ENCODE measurements at regions not wholly inside any gene's neighbourhood (a gene's known extent, or its start where the extent isn't known, plus 50 kb on each side); places are given as distances from the start of the nearest gene placed in this dataset.

DNA sequence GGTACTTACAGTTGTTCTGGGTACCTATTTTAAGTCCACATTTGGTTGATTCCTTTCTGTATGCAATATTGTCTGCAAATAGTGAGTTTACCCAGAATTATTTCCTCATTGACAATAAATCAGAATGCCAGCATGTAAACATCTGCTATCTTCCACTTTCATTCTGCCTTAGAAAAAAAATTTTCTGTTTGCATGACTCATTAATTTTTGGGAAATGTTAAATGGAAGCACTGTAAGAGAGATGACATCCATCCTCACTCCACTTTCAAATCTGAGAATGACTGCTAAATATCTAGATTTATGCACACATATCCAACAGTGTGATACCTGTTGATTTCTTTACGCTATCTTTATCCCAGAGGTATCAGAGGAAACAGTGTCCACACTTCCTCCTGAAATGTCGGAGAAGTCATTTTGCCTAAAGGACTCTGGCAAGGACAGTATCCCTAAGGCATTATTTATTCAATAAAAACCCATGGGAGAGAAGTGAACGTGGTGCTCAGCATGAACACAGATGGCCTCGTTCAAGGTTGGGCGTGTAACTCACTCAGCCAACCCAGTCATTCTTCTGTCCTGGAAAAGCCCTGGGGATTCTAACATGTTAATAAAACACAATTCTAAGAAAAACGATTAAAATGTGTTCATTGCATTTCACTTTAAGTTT lies 780.9 kb downstream of the QKI start:
- H2AFZ ChIP-seq (ENCODE audit: low read depth, low read length, severe bottlenecking), result no peak overlapping the region
- H3K9ac ChIP-seq (ENCODE audit: low read length), result no peak overlapping the region
- H3K79me2 ChIP-seq (ENCODE audit: insufficient read depth, low read length), result no peaks in the 10 kb centered on the region
- no peaks in the 10 kb centered on the region for H3F3A ChIP-seq (ENCODE audit: insufficient read depth)
- no peak overlapping the region for H3K4me3 ChIP-seq (ENCODE audit: insufficient read depth, low read length, poor library complexity, severe bottlenecking)
- no peak for TF ChIP-seq EZH2phosphoT487 (conservative IDR thresholded peaks at IDR 0.05; ENCODE audit: low read length)
- TF ChIP-seq, protein P1, sequence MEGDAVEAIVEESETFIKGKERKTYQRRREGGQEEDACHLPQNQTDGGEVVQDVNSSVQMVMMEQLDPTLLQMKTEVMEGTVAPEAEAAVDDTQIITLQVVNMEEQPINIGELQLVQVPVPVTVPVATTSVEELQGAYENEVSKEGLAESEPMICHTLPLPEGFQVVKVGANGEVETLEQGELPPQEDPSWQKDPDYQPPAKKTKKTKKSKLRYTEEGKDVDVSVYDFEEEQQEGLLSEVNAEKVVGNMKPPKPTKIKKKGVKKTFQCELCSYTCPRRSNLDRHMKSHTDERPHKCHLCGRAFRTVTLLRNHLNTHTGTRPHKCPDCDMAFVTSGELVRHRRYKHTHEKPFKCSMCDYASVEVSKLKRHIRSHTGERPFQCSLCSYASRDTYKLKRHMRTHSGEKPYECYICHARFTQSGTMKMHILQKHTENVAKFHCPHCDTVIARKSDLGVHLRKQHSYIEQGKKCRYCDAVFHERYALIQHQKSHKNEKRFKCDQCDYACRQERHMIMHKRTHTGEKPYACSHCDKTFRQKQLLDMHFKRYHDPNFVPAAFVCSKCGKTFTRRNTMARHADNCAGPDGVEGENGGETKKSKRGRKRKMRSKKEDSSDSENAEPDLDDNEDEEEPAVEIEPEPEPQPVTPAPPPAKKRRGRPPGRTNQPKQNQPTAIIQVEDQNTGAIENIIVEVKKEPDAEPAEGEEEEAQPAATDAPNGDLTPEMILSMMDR (IDR thresholded peaks at IDR 0.05; ENCODE audit: insufficient read depth, low read length, poor library complexity, severe bottlenecking), result no peak
- 0 out of 2 replicates have a peak, but pooled peaks cover 2% of the 10 kb centered on the region for H3K27me3 ChIP-seq (ENCODE audit: low read length)
- no peaks in the 10 kb centered on the region for H3K9me2 ChIP-seq (replicated peaks; ENCODE audit: insufficient read depth, low read length)
- H3K9me3 ChIP-seq (ENCODE audit: insufficient read depth, low read length), result no peaks in the 10 kb centered on the region
- no peaks in the 10 kb centered on the region for H4K20me1 ChIP-seq (ENCODE audit: low read depth, low read length)
- H3K4me2 ChIP-seq (ENCODE audit: low read depth, low read length, poor library complexity, severe bottlenecking), result no peak overlapping the region
- no peak overlapping the region for H3K27ac ChIP-seq (ENCODE audit: low read depth, low read length)
- H3K36me3 ChIP-seq (ENCODE audit: low read length), result no peaks in the 10 kb centered on the region

DNA sequence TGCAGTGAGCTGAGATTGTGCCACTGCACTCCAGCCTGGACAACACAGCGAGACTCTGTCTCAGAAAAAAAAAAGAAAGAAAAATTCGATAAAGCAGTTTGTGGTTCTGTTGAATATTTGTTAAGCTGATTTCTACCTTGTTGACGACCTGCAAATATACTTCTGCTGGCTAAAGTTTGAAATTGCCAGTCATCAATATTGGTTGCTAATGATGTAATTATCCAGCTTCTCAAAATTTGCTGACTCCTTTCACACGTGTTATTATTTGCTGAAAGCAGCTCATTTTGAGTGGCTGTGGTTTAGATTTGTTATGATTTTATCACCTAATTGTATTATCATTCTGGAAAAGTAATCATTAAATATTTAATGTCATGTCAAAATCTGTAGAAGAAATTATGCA lies 774.3 kb downstream of the QKI start:
- Histone ChIP-seq H3K36me3 (ENCODE audit: low read length) (no peaks in the 10 kb centered on the region), H4K20me1 (ENCODE audit: low read depth, low read length) (no peaks in the 10 kb centered on the region), H3K79me2 (ENCODE audit: insufficient read depth, low read length) (no peaks in the 10 kb centered on the region), H3K4me3 (ENCODE audit: insufficient read depth, low read length, poor library complexity, severe bottlenecking) (no peak overlapping the region), H3F3A (ENCODE audit: insufficient read depth) (no peaks in the 10 kb centered on the region), H2AFZ (ENCODE audit: low read depth, low read length, severe bottlenecking) (no peak overlapping the region), H3K27me3 (ENCODE audit: low read length) (0 out of 2 replicates have a peak, but pooled peaks cover 2% of the 10 kb centered on the region), H3K27ac (ENCODE audit: low read depth, low read length) (no peak overlapping the region), H3K9me3 (ENCODE audit: insufficient read depth, low read length) (no peaks in the 10 kb centered on the region), H3K4me2 (ENCODE audit: low read depth, low read length, poor library complexity, severe bottlenecking) (no peak overlapping the region), H3K9me2 (replicated peaks; ENCODE audit: insufficient read depth, low read length) (no peaks in the 10 kb centered on the region), H3K9ac (ENCODE audit: low read length) (no peak overlapping the region)
- TF ChIP-seq, protein P1 (IDR thresholded peaks at IDR 0.05; ENCODE audit: insufficient read depth, low read length, poor library complexity, severe bottlenecking), result no peak
- no peak for TF ChIP-seq EZH2phosphoT487 (conservative IDR thresholded peaks at IDR 0.05; ENCODE audit: low read length)

DNA sequence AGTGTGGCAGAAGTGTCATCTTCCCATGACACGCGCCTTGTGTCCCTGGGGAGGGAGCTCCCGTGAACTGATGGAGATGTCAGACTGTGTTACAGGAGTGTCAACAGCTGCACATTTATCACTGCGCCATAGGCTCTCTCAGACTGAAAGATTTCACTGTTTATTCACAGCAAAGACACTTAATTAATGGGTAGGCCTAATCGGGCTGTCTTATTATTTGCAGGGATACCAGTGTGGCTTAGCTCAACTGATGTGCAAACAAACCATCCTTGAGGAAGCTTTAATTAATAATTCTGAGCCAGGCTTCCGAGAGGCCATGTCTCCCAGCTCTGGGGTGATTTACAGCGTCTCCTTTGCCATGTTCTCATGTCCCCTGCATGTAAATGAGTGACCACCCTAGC lies 771.0 kb downstream of the QKI start:
- H3K9ac ChIP-seq (ENCODE audit: low read length), result no peak overlapping the region
- H3K4me3 ChIP-seq (ENCODE audit: insufficient read depth, low read length, poor library complexity, severe bottlenecking), result no peak overlapping the region
- no peak overlapping the region for H3K4me2 ChIP-seq (ENCODE audit: low read depth, low read length, poor library complexity, severe bottlenecking)
- H3K27ac ChIP-seq (ENCODE audit: low read depth, low read length), result no peak overlapping the region
- TF ChIP-seq, protein P1 (IDR thresholded peaks at IDR 0.05; ENCODE audit: insufficient read depth, low read length, poor library complexity, severe bottlenecking), result no peak
- TF ChIP-seq EZH2phosphoT487 (conservative IDR thresholded peaks at IDR 0.05; ENCODE audit: low read length), result no peak
- no peak overlapping the region for H2AFZ ChIP-seq (ENCODE audit: low read depth, low read length, severe bottlenecking)
- no peaks in the 10 kb centered on the region for H3K9me3 ChIP-seq (ENCODE audit: insufficient read depth, low read length)
- no peaks in the 10 kb centered on the region for H3K79me2 ChIP-seq (ENCODE audit: insufficient read depth, low read length)
- no peaks in the 10 kb centered on the region for H3F3A ChIP-seq (ENCODE audit: insufficient read depth)
- no peaks in the 10 kb centered on the region for H3K27me3 ChIP-seq (ENCODE audit: low read length)
- H4K20me1 ChIP-seq (ENCODE audit: low read depth, low read length), result no peaks in the 10 kb centered on the region
- no peaks in the 10 kb centered on the region for H3K9me2 ChIP-seq (replicated peaks; ENCODE audit: insufficient read depth, low read length)
- H3K36me3 ChIP-seq (ENCODE audit: low read length), result no peaks in the 10 kb centered on the region
